Skeletal muscle satellite cell (primary cell): ENCODE measurements at regions not wholly inside any gene's neighbourhood (a gene's known extent, or its start where the extent isn't known, plus 50 kb on each side); places are given as distances from the start of the nearest gene placed in this dataset. TPM values are rescaled to one million over a fixed set of nuclear protein-coding genes. Genes with fewer than 3 reads are reported as not detected.

Experiments used
- small RNA-seq: library from RNA; depleted of rRNA; stranded (forward); fragments of <200 nt; gene quantifications from one replicate; pipeline ENCODE3, GENCODE V24; 2012

Small RNA genes lying in the stretch of these regions (small RNA-seq; reads per million reads assigned to genes)
- gene RN7SL446P, result not detected
- gene RNA5SP169, result not detected
